Endothelial cell of umbilical vein (primary cell): ENCODE measurements at regions not wholly inside any gene's neighbourhood (a gene's known extent, or its start where the extent isn't known, plus 50 kb on each side); places are given as distances from the start of the nearest gene placed in this dataset.

Source experiments
- JUN ChIP-seq: IDR thresholded peaks from 2 replicates; pipeline ENCODE4 v1.6.1; 2011; ENCODE audit warnings: borderline replicate concordance, low read depth; ENCODE audit not compliant: insufficient read length, insufficient read depth
- POLR2A ChIP-seq: IDR thresholded peaks from 2 replicates; pipeline ENCODE4 v1.6.1; 2012; ENCODE audit warnings: low read depth, mild to moderate bottlenecking, control low read depth, low read length
- TF ChIP-seq, protein P1 (sequence below), 2 donors: IDR thresholded peaks; 1 replicate in 1 of 2; 2 replicates in 1 of 2; pipeline ENCODE4 v1.5.1; 2011; ENCODE audit warnings: low read length in 2 of 2, mild to moderate bottlenecking in 2 of 2, moderate library complexity in 2 of 2, control low read depth in 1 of 2, inconsistent platforms in 1 of 2, low read depth in 1 of 2; ENCODE audit not compliant: insufficient read depth in 1 of 2; ENCODE audit errors: extremely low read depth in 1 of 2

DNA sequence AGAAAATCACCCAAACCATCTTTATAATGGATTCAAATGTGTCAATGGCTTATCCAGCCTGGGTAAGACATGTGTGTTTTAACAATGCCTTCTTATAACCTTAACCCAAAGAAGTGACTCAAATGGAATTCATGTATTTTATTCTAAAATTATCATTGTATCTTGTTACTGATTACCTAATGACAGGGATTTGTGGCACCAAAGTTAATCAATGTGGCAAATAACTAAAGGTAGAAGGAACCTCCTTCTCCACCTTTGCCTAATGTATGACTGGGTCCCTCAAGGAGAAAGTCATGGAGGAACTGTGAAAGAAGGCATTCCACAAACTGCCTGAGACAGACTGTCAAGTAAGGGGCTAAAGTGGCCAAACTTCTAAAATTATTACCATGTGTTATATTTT is 84.4 kb upstream of the ITGA1 start:
- TF ChIP-seq, protein P1, sequence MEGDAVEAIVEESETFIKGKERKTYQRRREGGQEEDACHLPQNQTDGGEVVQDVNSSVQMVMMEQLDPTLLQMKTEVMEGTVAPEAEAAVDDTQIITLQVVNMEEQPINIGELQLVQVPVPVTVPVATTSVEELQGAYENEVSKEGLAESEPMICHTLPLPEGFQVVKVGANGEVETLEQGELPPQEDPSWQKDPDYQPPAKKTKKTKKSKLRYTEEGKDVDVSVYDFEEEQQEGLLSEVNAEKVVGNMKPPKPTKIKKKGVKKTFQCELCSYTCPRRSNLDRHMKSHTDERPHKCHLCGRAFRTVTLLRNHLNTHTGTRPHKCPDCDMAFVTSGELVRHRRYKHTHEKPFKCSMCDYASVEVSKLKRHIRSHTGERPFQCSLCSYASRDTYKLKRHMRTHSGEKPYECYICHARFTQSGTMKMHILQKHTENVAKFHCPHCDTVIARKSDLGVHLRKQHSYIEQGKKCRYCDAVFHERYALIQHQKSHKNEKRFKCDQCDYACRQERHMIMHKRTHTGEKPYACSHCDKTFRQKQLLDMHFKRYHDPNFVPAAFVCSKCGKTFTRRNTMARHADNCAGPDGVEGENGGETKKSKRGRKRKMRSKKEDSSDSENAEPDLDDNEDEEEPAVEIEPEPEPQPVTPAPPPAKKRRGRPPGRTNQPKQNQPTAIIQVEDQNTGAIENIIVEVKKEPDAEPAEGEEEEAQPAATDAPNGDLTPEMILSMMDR (IDR thresholded peaks at IDR 0.05; ENCODE audit: extremely low read depth in 1 of 2, insufficient read depth in 1 of 2, low read depth in 1 of 2, low read length in 2 of 2), result no peak
- no peak for TF ChIP-seq POLR2A
- TF ChIP-seq JUN, result no peak
